ENCODE measurements at regions not wholly inside any gene's neighbourhood (a gene's known extent, or its start where the extent isn't known, plus 50 kb on each side); places are given as distances from the start of the nearest gene placed in this dataset.

DNA sequence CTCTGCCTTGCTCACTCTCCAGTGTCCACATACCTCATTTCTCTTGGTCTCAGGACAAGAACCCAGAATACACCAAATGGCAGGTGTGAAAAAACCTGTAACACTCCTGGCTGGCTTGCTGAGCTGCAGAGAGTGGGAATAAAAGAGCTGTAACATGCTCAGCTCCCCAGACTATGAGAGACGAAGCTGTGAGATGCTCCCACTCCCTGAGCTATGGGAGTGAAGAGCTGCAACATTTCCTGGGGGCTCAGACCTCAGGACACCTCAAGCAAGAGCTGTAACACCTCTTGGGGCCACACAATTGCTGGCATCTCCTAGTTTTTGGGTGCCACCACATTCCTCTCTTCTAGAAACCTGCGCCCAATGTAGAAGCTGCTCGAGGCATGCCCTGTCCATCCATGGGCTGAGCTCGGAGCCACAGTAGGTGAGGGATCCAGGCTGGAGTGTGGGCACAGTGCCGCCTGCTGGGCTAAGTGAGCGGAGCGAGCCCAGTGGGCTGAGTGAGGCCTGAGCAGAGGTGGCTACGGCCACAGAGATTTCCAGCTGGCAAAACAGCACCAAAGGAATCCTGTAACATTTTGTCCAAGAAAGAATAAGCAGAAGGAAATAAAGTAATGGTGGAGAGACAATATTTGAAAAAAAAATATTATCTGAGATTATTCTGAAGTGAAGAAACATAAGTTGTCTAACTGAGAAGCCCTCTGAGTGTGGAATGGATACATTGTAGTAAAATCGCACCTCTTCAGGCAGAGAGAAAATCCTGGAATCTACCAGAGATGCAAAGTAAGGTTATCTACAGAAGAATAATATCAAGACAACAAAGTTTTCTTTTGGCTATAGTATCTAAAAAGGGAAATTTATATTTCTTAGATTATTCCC, 186.2 kb upstream of the PCDH9 start:
- TF ChIP-seq TCF12 (IDR thresholded peaks at IDR 0.05) (no peak), RAD21 (IDR thresholded peaks at IDR 0.05; ENCODE audit: low read length) (peak; percentile 64), POLR2AphosphoS5 (IDR thresholded peaks at IDR 0.05; ENCODE audit: low read depth, low read length) (no peak), RFX5 (IDR thresholded peaks at IDR 0.05; ENCODE audit: low read length) (no peak)
- TF ChIP-seq, protein P1, sequence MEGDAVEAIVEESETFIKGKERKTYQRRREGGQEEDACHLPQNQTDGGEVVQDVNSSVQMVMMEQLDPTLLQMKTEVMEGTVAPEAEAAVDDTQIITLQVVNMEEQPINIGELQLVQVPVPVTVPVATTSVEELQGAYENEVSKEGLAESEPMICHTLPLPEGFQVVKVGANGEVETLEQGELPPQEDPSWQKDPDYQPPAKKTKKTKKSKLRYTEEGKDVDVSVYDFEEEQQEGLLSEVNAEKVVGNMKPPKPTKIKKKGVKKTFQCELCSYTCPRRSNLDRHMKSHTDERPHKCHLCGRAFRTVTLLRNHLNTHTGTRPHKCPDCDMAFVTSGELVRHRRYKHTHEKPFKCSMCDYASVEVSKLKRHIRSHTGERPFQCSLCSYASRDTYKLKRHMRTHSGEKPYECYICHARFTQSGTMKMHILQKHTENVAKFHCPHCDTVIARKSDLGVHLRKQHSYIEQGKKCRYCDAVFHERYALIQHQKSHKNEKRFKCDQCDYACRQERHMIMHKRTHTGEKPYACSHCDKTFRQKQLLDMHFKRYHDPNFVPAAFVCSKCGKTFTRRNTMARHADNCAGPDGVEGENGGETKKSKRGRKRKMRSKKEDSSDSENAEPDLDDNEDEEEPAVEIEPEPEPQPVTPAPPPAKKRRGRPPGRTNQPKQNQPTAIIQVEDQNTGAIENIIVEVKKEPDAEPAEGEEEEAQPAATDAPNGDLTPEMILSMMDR (IDR thresholded peaks at IDR 0.05) = peak; percentile 71

All from SK-N-SH (cell line).